ENCODE measurements at regions not wholly inside any gene's neighbourhood (a gene's known extent, or its start where the extent isn't known, plus 50 kb on each side); places are given as distances from the start of the nearest gene placed in this dataset.
"Not testable (repeated sequence)": the region's sequence is repeated elsewhere in the genome, so short reads cannot be mapped to it uniquely, and the experiment has no call there.

- H3K4me1 ChIP-seq (ENCODE audit: control extremely low read depth in 1 of 4, control insufficient read depth in 4 of 4, insufficient read depth in 4 of 4, low read length in 3 of 4); H3K27me3 ChIP-seq (replicated peaks in 2 of 5; ENCODE audit: control insufficient read depth in 4 of 5, insufficient read depth in 5 of 5, low read length in 4 of 5); DNase-seq; H3K27ac ChIP-seq (ENCODE audit: insufficient read depth in 1 of 2, low read depth in 1 of 2, low read length in 2 of 2, poor library complexity in 1 of 2, severe bottlenecking in 2 of 2); H3K4me3 ChIP-seq (ENCODE audit: control insufficient read depth in 1 of 7, extremely low read depth in 1 of 7, insufficient read depth in 4 of 7, low read depth in 2 of 7, low read length in 6 of 7); H3K36me3 ChIP-seq (ENCODE audit: control insufficient read depth in 4 of 4, insufficient read depth in 4 of 4, low read length in 3 of 4); H3K9me3 ChIP-seq (ENCODE audit: control extremely low read depth in 1 of 5, control insufficient read depth in 4 of 5, insufficient read depth in 2 of 5, low read depth in 1 of 5, low read length in 4 of 5); CTCF ChIA-PET: not testable (repeated sequence)
- WGBS (ENCODE audit: insufficient coverage), result 100% methylated on average over 1 of the region's 1 CpG
- POLR2A ChIA-PET, result interaction anchor here (0.6 kb wide), 1 partner anchor 1297 kb away, joined by 3 read pairs; no protein-coding TSS in a partner anchor
Measured at GRCh38 chr2:33906129-33906528, 307.0 kb upstream of the FAM98A start.

DNA sequence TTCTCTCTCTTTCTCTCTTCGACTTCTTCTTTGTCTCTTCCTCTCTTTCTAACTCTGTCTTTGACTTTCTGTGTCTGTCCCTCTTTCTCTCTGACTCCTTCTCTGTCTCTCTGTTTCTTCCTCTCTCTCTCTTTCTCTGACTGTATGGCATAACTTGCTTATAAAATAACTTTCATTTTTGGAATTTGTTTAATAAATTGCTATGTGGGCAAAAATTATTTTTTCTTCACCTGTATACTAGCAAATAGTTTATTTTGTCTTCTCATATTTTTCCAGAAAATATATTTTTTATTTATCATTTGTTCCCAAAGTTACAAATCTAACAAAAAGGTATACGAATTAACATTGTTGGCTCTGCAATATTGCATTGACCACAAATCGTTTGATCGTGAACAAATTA lies 305.7 kb upstream of the FAM98A start:
- H3K36me3 ChIP-seq (ENCODE audit: control insufficient read depth in 4 of 4, insufficient read depth in 4 of 4, low read length in 3 of 4), result no peaks in the 10 kb centered on the region
- WGBS (ENCODE audit: insufficient coverage), result 100% methylated on average over 1 of the region's 4 CpGs

GRCh38 chr2:33903701-33904100 lies 304.6 kb upstream of the FAM98A start:
- 99% methylated on average over 17 of the region's 21 CpGs for WGBS (ENCODE audit: insufficient coverage)
- Histone ChIP-seq H3K4me1 (ENCODE audit: control extremely low read depth in 1 of 4, control insufficient read depth in 4 of 4, insufficient read depth in 4 of 4, low read length in 3 of 4) (no peaks in the 10 kb centered on the region), H3K9me3 (ENCODE audit: control extremely low read depth in 1 of 5, control insufficient read depth in 4 of 5, insufficient read depth in 2 of 5, low read depth in 1 of 5, low read length in 4 of 5) (peaks cover 0 to 8% (median 3%) of the 10 kb centered on the region in 5 experiments), H3K27me3 (replicated peaks in 2 of 5; ENCODE audit: control insufficient read depth in 4 of 5, insufficient read depth in 5 of 5, low read length in 4 of 5) (no peaks in the 10 kb centered on the region), H3K36me3 (ENCODE audit: control insufficient read depth in 4 of 4, insufficient read depth in 4 of 4, low read length in 3 of 4) (no peaks in the 10 kb centered on the region), H3K27ac (ENCODE audit: insufficient read depth in 1 of 2, low read depth in 1 of 2, low read length in 2 of 2, poor library complexity in 1 of 2, severe bottlenecking in 2 of 2) (no peak overlapping the region), H3K4me3 (ENCODE audit: control insufficient read depth in 1 of 7, extremely low read depth in 1 of 7, insufficient read depth in 4 of 7, low read depth in 2 of 7, low read length in 6 of 7) (no peak overlapping the region)
- CTCF ChIA-PET, result no interaction called here
- POLR2A ChIA-PET, result no interaction called here
- no peak for DNase-seq

More for the DNA sequence above, 305.7 kb upstream of the FAM98A start:
- H3K4me3 ChIP-seq (ENCODE audit: control insufficient read depth in 1 of 7, extremely low read depth in 1 of 7, insufficient read depth in 4 of 7, low read depth in 2 of 7, low read length in 6 of 7), result no peak overlapping the region
- ChIA-PET POLR2A (no interaction called here), CTCF (no interaction called here)
- no peaks in the 10 kb centered on the region for H3K4me1 ChIP-seq (ENCODE audit: control extremely low read depth in 1 of 4, control insufficient read depth in 4 of 4, insufficient read depth in 4 of 4, low read length in 3 of 4)
- DNase-seq, result no peak
- peaks cover 0 to 8% (median 3%) of the 10 kb centered on the region in 5 experiments for H3K9me3 ChIP-seq (ENCODE audit: control extremely low read depth in 1 of 5, control insufficient read depth in 4 of 5, insufficient read depth in 2 of 5, low read depth in 1 of 5, low read length in 4 of 5)
- H3K27me3 ChIP-seq (replicated peaks in 2 of 5; ENCODE audit: control insufficient read depth in 4 of 5, insufficient read depth in 5 of 5, low read length in 4 of 5), result no peaks in the 10 kb centered on the region
- no peak overlapping the region for H3K27ac ChIP-seq (ENCODE audit: insufficient read depth in 1 of 2, low read depth in 1 of 2, low read length in 2 of 2, poor library complexity in 1 of 2, severe bottlenecking in 2 of 2)

- H3K4me3 ChIP-seq (ENCODE audit: control insufficient read depth in 1 of 7, extremely low read depth in 1 of 7, insufficient read depth in 4 of 7, low read depth in 2 of 7, low read length in 6 of 7), result no peak overlapping the region
- H3K36me3 ChIP-seq (ENCODE audit: control insufficient read depth in 4 of 4, insufficient read depth in 4 of 4, low read length in 3 of 4), result no peaks in the 10 kb centered on the region
- no peaks in the 10 kb centered on the region for H3K27me3 ChIP-seq (replicated peaks in 2 of 5; ENCODE audit: control insufficient read depth in 4 of 5, insufficient read depth in 5 of 5, low read length in 4 of 5)
- POLR2A ChIA-PET, result no interaction called here
- H3K9me3 ChIP-seq (ENCODE audit: control extremely low read depth in 1 of 5, control insufficient read depth in 4 of 5, insufficient read depth in 2 of 5, low read depth in 1 of 5, low read length in 4 of 5), result peaks cover 0 to 8% (median 3%) of the 10 kb centered on the region in 5 experiments
- DNase-seq, result peak in 2 of 3 donors; percentile 4 to 7
- no peak overlapping the region for H3K27ac ChIP-seq (ENCODE audit: insufficient read depth in 1 of 2, low read depth in 1 of 2, low read length in 2 of 2, poor library complexity in 1 of 2, severe bottlenecking in 2 of 2)
- CTCF ChIA-PET, result no interaction called here
- WGBS (ENCODE audit: insufficient coverage), result 91% methylated on average over 10 of the region's 10 CpGs
- peaks cover 0 to 4% (median 0%) of the 10 kb centered on the region in 4 experiments for H3K4me1 ChIP-seq (ENCODE audit: control extremely low read depth in 1 of 4, control insufficient read depth in 4 of 4, insufficient read depth in 4 of 4, low read length in 3 of 4)
Measured at GRCh38 chr2:33903215-33903614, 304.1 kb upstream of the FAM98A start.

GRCh38 chr2:33900610-33901009 lies 301.5 kb upstream of the FAM98A start:
- Histone ChIP-seq H3K4me1 (ENCODE audit: control extremely low read depth in 1 of 4, control insufficient read depth in 4 of 4, insufficient read depth in 4 of 4, low read length in 3 of 4) (peaks cover 0 to 4% (median 2%) of the 10 kb centered on the region in 4 experiments), H3K36me3 (ENCODE audit: control insufficient read depth in 4 of 4, insufficient read depth in 4 of 4, low read length in 3 of 4) (no peaks in the 10 kb centered on the region), H3K27ac (ENCODE audit: insufficient read depth in 1 of 2, low read depth in 1 of 2, low read length in 2 of 2, poor library complexity in 1 of 2, severe bottlenecking in 2 of 2) (no peak overlapping the region), H3K27me3 (replicated peaks in 2 of 5; ENCODE audit: control insufficient read depth in 4 of 5, insufficient read depth in 5 of 5, low read length in 4 of 5) (no peaks in the 10 kb centered on the region), H3K4me3 (ENCODE audit: control insufficient read depth in 1 of 7, extremely low read depth in 1 of 7, insufficient read depth in 4 of 7, low read depth in 2 of 7, low read length in 6 of 7) (no peak overlapping the region), H3K9me3 (ENCODE audit: control extremely low read depth in 1 of 5, control insufficient read depth in 4 of 5, insufficient read depth in 2 of 5, low read depth in 1 of 5, low read length in 4 of 5) (peaks cover 0 to 8% (median 3%) of the 10 kb centered on the region in 5 experiments)
- CTCF ChIA-PET, result no interaction called here
- POLR2A ChIA-PET, result no interaction called here
- no CpG with 5 or more reads among the region's 2 CpGs for WGBS (ENCODE audit: insufficient coverage)
- no peak for DNase-seq

DNA sequence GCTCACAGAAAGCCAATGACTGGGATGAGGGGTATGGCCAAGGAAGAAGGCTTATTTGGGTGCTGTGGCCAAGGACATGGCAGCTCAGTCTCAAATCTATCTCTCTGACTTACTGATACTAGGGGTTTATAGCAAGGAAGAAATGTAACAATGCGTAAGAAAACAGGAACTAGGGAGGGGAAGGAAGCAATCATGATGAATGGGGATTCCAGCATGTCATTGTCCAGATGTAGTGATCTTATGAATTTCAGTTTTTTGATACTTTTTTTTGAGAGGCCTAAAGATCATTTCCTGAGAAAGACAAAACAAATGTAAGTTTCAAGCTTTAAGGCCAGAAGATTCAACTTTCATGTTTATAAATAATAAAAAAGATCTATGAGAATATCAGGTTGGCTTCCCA lies 298.6 kb upstream of the FAM98A start:
- ChIA-PET POLR2A (no interaction called here), CTCF (no interaction called here)
- WGBS (ENCODE audit: insufficient coverage), result 0% methylated on average over 1 of the region's 1 CpG
- no peaks in the 10 kb centered on the region for H3K27me3 ChIP-seq (replicated peaks in 2 of 5; ENCODE audit: control insufficient read depth in 4 of 5, insufficient read depth in 5 of 5, low read length in 4 of 5)
- peaks cover 0 to under 1% (median 0%) of the 10 kb centered on the region in 5 experiments for H3K9me3 ChIP-seq (ENCODE audit: control extremely low read depth in 1 of 5, control insufficient read depth in 4 of 5, insufficient read depth in 2 of 5, low read depth in 1 of 5, low read length in 4 of 5)
- no peak overlapping the region for H3K4me3 ChIP-seq (ENCODE audit: control insufficient read depth in 1 of 7, extremely low read depth in 1 of 7, insufficient read depth in 4 of 7, low read depth in 2 of 7, low read length in 6 of 7)
- DNase-seq, result peak in 2 of 3 donors; percentile 68 to 77
- no peaks in the 10 kb centered on the region for H3K36me3 ChIP-seq (ENCODE audit: control insufficient read depth in 4 of 4, insufficient read depth in 4 of 4, low read length in 3 of 4)
- H3K27ac ChIP-seq (ENCODE audit: insufficient read depth in 1 of 2, low read depth in 1 of 2, low read length in 2 of 2, poor library complexity in 1 of 2, severe bottlenecking in 2 of 2), result no peak overlapping the region
- H3K4me1 ChIP-seq (ENCODE audit: control extremely low read depth in 1 of 4, control insufficient read depth in 4 of 4, insufficient read depth in 4 of 4, low read length in 3 of 4), result peaks cover 0 to 4% (median 2%) of the 10 kb centered on the region in 4 experiments

DNA sequence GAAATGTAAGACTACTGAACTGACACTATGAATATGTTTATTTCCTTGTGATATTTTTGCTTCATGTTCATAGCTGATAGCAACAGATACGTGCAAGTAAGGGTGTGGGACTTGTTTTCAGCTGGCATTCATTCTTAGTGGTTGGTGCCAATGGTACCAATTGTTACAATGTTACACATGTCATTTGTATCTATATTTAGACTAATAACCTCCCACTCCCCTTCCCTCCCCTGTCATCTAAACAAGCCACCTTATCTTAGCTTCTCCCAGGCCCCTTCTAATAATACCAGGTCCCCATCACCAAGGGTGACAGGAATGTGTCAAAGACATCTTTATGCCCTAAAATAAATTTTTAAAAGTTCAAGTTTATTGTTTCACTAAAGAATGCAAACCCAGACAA lies 294.7 kb upstream of the FAM98A start:
- H3K4me3 ChIP-seq (ENCODE audit: control insufficient read depth in 1 of 7, extremely low read depth in 1 of 7, insufficient read depth in 4 of 7, low read depth in 2 of 7, low read length in 6 of 7), result no peak overlapping the region
- no peak overlapping the region for H3K27ac ChIP-seq (ENCODE audit: insufficient read depth in 1 of 2, low read depth in 1 of 2, low read length in 2 of 2, poor library complexity in 1 of 2, severe bottlenecking in 2 of 2)
- no CpG with 5 or more reads among the region's 1 CpG for WGBS (ENCODE audit: insufficient coverage)
- CTCF ChIA-PET, result no interaction called here
- H3K27me3 ChIP-seq (replicated peaks in 2 of 5; ENCODE audit: control insufficient read depth in 4 of 5, insufficient read depth in 5 of 5, low read length in 4 of 5), result no peaks in the 10 kb centered on the region
- no peak for DNase-seq
- peaks cover 0 to 4% (median 2%) of the 10 kb centered on the region in 4 experiments for H3K4me1 ChIP-seq (ENCODE audit: control extremely low read depth in 1 of 4, control insufficient read depth in 4 of 4, insufficient read depth in 4 of 4, low read length in 3 of 4)
- H3K9me3 ChIP-seq (ENCODE audit: control extremely low read depth in 1 of 5, control insufficient read depth in 4 of 5, insufficient read depth in 2 of 5, low read depth in 1 of 5, low read length in 4 of 5), result peaks cover 0 to 3% (median 0%) of the 10 kb centered on the region in 5 experiments
- H3K36me3 ChIP-seq (ENCODE audit: control insufficient read depth in 4 of 4, insufficient read depth in 4 of 4, low read length in 3 of 4), result no peaks in the 10 kb centered on the region
- POLR2A ChIA-PET, result interaction anchor here (0.6 kb wide), 1 partner anchor 248 kb away, joined by 3 read pairs; no protein-coding TSS in a partner anchor

All from common myeloid progenitor, CD34-positive (primary cell).